Thyroid gland (tissue), 4 donors: ENCODE measurements at regions not wholly inside any gene's neighbourhood (a gene's known extent, or its start where the extent isn't known, plus 50 kb on each side); places are given as distances from the start of the nearest gene placed in this dataset.
"Not testable (repeated sequence)": the region's sequence is repeated elsewhere in the genome, so short reads cannot be mapped to it uniquely, and the experiment has no call there.

Source experiments
- CTCF ChIP-seq, 6 experiments: fragments of 200-600 bp in 3 of 6; fragments of 450-650 bp in 3 of 6; sonication (generic) in 3 of 6; IDR thresholded peaks; one replicate each; pipeline ENCODE4 v1.5.1; 2016 to 2019; ENCODE audit warnings: antibody characterized with exemption in 6 of 6, mild to moderate bottlenecking in 2 of 6, inconsistent platforms in 1 of 6, moderate library complexity in 1 of 6
- POLR2A ChIP-seq, 2 donors: fragments of 450-650 bp; IDR thresholded peaks; one replicate each; pipeline ENCODE4 v1.6.1; 2017; ENCODE audit warnings: antibody characterized with exemption in 2 of 2, mild to moderate bottlenecking in 2 of 2, moderate library complexity in 1 of 2

- not testable (repeated sequence) for TF ChIP-seq CTCF, POLR2A (IDR thresholded peaks at IDR 0.05)
Observed at GRCh38 chr10:77735136-77735535, 97.5 kb upstream of the KCNMA1 start.
